Natural killer cell (primary cell): ENCODE measurements at regions not wholly inside any gene's neighbourhood (a gene's known extent, or its start where the extent isn't known, plus 50 kb on each side); places are given as distances from the start of the nearest gene placed in this dataset.

ENCODE experiments used
- ATAC-seq, 3 donors: fragments of 150-1000 bp in 2 of 3; fragments of 200-7000 bp in 1 of 3; cut with Tn5 transposase; 1 replicate in 1 of 3; 2 replicates in 2 of 3; pipeline ENCODE4 v1.10.0; 2021; ENCODE audit warnings: mild to moderate bottlenecking in 2 of 3, moderate library complexity in 2 of 3
- DNase-seq, 2 donors: peaks; one replicate each; pipeline versions ENCODE4 v3.0.0 to v3.0.0-alpha.2; 2013 to 2021; ENCODE audit warnings: mixed read lengths in 1 of 2
- H3K27ac ChIP-seq: one replicate; pipeline ENCODE4 v1.5.1; 2013; ENCODE audit warnings: mild to moderate bottlenecking, low read length
- H3K27me3 ChIP-seq: one replicate; pipeline ENCODE4 v1.6.1; 2013; ENCODE audit warnings: low read length; ENCODE audit not compliant: control insufficient read depth, insufficient read depth
- H3K36me3 ChIP-seq: one replicate; pipeline ENCODE4 v1.6.1; 2013; ENCODE audit warnings: low read length; ENCODE audit not compliant: control insufficient read depth, insufficient read depth
- H3K4me1 ChIP-seq: one replicate; pipeline ENCODE4 v1.6.1; 2013; ENCODE audit warnings: low read length; ENCODE audit not compliant: control insufficient read depth, insufficient read depth
- H3K4me3 ChIP-seq: one replicate; pipeline ENCODE4 v1.5.1; 2013; ENCODE audit warnings: low read length
- H3K9me3 ChIP-seq: one replicate; pipeline ENCODE4 v1.6.1; 2013; ENCODE audit warnings: low read length; ENCODE audit not compliant: control insufficient read depth, insufficient read depth
- H3K27ac Mint-ChIP-seq, 2 donors: one replicate each; pipeline ENCODE4 v1.8.0; 2022; ENCODE audit warnings: mild to moderate bottlenecking in 2 of 2, mixed read lengths in 2 of 2, moderate library complexity in 1 of 2
- H3K27me3 Mint-ChIP-seq, 2 donors: one replicate each; pipeline ENCODE4 v1.8.0; 2022; ENCODE audit warnings: low read depth in 2 of 2, mixed read lengths in 2 of 2
- H3K36me3 Mint-ChIP-seq: one replicate; pipeline ENCODE4 v1.8.0; 2022; ENCODE audit warnings: mixed read lengths
- H3K4me1 Mint-ChIP-seq, 2 donors: one replicate each; pipeline ENCODE4 v1.8.0; 2022; ENCODE audit warnings: mixed read lengths in 2 of 2
- H3K4me3 Mint-ChIP-seq: one replicate; pipeline ENCODE4 v1.8.0; 2022; ENCODE audit warnings: mild to moderate bottlenecking, moderate library complexity, mixed read lengths
- H3K9me3 Mint-ChIP-seq, 2 donors: one replicate each; pipeline ENCODE4 v1.8.0; 2022; ENCODE audit warnings: mixed read lengths in 2 of 2
- CTCF ChIP-seq: fragments of 200-600 bp; IDR thresholded peaks from one replicate; pipeline ENCODE4 v1.8.0; 2022; ENCODE audit warnings: antibody characterized with exemption
- WGBS: methylation state at CpG from one replicate; pipeline ENCODE4 v1.1.7; 2013; ENCODE audit warnings: missing lambda C conversion rate; ENCODE audit not compliant: insufficient coverage; 5-methylcytosine and 5-hydroxymethylcytosine counted together
- intact Hi-C: fragments of 100-400 bp; cut with micrococcal nuclease; formaldehyde crosslinking; loops from one replicate; pipeline ENCODE4 v1.14.2; 2022

- Histone ChIP-seq H3K27me3 (no peaks in the 10 kb centered on the region), H3K4me1 (no peaks in the 10 kb centered on the region), H3K9me3 (peaks cover 29% of the 10 kb centered on the region), H3K36me3 (no peaks in the 10 kb centered on the region), H3K27ac (no peak overlapping the region), H3K4me3 (no peak overlapping the region)
- intact Hi-C loops: no loop called here
- WGBS: 45% methylated on average over 42 of the region's 42 CpGs
- no peak for TF ChIP-seq CTCF
- DNase-seq (no peak), ATAC-seq (peak in 1 of 3 donors; percentile 14)
- H3K27ac Mint-ChIP-seq: no peak overlapping the region
- peaks cover 8 to 13% of the 10 kb centered on the region in 2 donors for H3K9me3 Mint-ChIP-seq
- H3K36me3 Mint-ChIP-seq: peaks cover 14% of the 10 kb centered on the region
- no peak overlapping the region for H3K4me3 Mint-ChIP-seq
- H3K27me3 Mint-ChIP-seq: no peaks in the 10 kb centered on the region
- no peaks in the 10 kb centered on the region for H3K4me1 Mint-ChIP-seq
These were observed 930.6 kb upstream of the ZNF722 start for GRCh38 chr7:63067897-63068585.

DNA sequence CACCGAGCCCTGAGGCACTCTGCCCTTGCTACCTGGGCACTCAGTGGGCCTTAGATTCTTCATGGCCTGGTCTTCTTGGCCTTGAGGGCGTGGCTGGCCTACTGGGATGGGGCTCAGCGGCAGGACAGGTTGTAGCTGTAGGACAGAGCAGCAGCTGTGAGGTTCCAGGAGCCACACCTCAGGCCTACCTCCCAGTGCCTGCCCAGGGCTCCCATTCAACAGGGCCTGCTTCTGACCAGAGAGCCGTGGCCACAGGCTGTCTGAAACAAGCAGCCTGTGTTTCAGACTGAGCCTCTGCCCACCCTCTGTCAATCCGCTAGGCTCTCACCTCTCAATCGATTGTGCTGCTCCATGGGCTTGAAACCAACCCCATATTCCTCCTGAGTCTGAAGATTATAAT is 928.0 kb upstream of the ZNF722 start:
- Histone ChIP-seq H3K36me3 (no peaks in the 10 kb centered on the region), H3K27me3 (no peaks in the 10 kb centered on the region), H3K4me1 (no peaks in the 10 kb centered on the region), H3K27ac (no peak overlapping the region), H3K4me3 (no peak overlapping the region), H3K9me3 (peaks cover 37% of the 10 kb centered on the region)
- DNase-seq: no peak
- H3K27me3 Mint-ChIP-seq: no peaks in the 10 kb centered on the region
- no peak for ATAC-seq
- H3K9me3 Mint-ChIP-seq: peaks cover 14 to 20% of the 10 kb centered on the region in 2 donors
- intact Hi-C loops: loop anchor here (10.0 kb wide), 1 partner anchor 56 kb away; no protein-coding TSS in a partner anchor
- no peak overlapping the region for H3K4me3 Mint-ChIP-seq
- H3K36me3 Mint-ChIP-seq: peaks cover 29% of the 10 kb centered on the region
- TF ChIP-seq CTCF: no peak
- H3K27ac Mint-ChIP-seq: no peak overlapping the region
- 70% methylated on average over 6 of the region's 6 CpGs for WGBS
- no peaks in the 10 kb centered on the region for H3K4me1 Mint-ChIP-seq

DNA sequence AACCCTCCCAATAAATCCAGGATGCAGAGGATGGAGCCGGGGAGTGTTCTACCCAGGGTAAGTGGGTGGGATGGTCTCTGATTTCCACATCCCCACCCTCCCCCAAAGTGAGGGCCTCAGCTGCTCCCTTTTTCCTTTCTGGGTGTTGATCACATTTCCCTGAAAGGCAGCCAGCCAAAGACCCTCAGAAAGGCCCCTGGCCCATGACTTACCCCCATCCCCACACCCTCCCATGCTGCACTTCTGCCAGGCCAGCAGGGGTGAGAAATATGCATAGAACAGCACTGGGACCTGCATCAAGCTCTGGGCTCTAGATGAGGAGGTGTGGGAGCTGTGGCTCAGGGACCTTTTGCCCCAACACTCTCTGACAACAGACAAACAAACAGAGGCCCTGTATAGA is 927.3 kb upstream of the ZNF722 start:
- no peak for TF ChIP-seq CTCF
- Histone ChIP-seq H3K4me3 (no peak overlapping the region), H3K36me3 (no peaks in the 10 kb centered on the region), H3K4me1 (no peaks in the 10 kb centered on the region), H3K9me3 (peaks cover 42% of the 10 kb centered on the region), H3K27me3 (no peaks in the 10 kb centered on the region), H3K27ac (no peak overlapping the region)
- Mint-ChIP-seq H3K4me3 (no peak overlapping the region), H3K27me3 (no peaks in the 10 kb centered on the region), H3K9me3 (peaks cover 14 to 18% of the 10 kb centered on the region in 2 donors), H3K36me3 (peaks cover 29% of the 10 kb centered on the region), H3K27ac (no peak overlapping the region), H3K4me1 (no peaks in the 10 kb centered on the region)
- no CpG with 5 or more reads among the region's 1 CpG for WGBS
- DNase-seq (no peak), ATAC-seq (no peak)
- intact Hi-C loops: loop anchor here (10.0 kb wide), 1 partner anchor 57 kb away; no protein-coding TSS in a partner anchor

- no peaks in the 10 kb centered on the region for H3K4me1 Mint-ChIP-seq
- WGBS: 34% methylated on average over 4 of the region's 5 CpGs
These were observed 926.7 kb upstream of the ZNF722 start for GRCh38 chr7:63071920-63072319.

More at GRCh38 chr7:63071920-63072319, 926.7 kb upstream of the ZNF722 start:
- no peak for DNase-seq
- Mint-ChIP-seq H3K9me3 (peaks cover 14 to 18% of the 10 kb centered on the region in 2 donors), H3K36me3 (peaks cover 29% of the 10 kb centered on the region), H3K27ac (no peak overlapping the region), H3K27me3 (no peaks in the 10 kb centered on the region), H3K4me3 (no peak overlapping the region)
- H3K27me3 ChIP-seq: no peaks in the 10 kb centered on the region
- no peaks in the 10 kb centered on the region for H3K36me3 ChIP-seq
- no peaks in the 10 kb centered on the region for H3K4me1 ChIP-seq
- H3K9me3 ChIP-seq: peaks cover 46% of the 10 kb centered on the region
- intact Hi-C loops: loop anchor here (10.0 kb wide), 1 partner anchor 57 kb away; no protein-coding TSS in a partner anchor
- no peak for TF ChIP-seq CTCF
- ATAC-seq: no peak
- H3K4me3 ChIP-seq: no peak overlapping the region
- H3K27ac ChIP-seq: no peak overlapping the region
